Kidney epithelial cell (primary cell): ENCODE measurements at regions not wholly inside any gene's neighbourhood (a gene's known extent, or its start where the extent isn't known, plus 50 kb on each side); places are given as distances from the start of the nearest gene placed in this dataset.

ENCODE experiments used
- DNase-seq: peaks from one replicate; pipeline ENCODE4 v3.0.0-alpha.2; 2010; ENCODE audit warnings: low read depth
- H3K27me3 ChIP-seq: 2 replicates; pipeline ENCODE4 v1.6.0; 2011; ENCODE audit warnings: low read length; ENCODE audit not compliant: control insufficient read depth, insufficient read depth
- H3K36me3 ChIP-seq: 2 replicates; pipeline ENCODE4 v1.5.1; 2011; ENCODE audit warnings: low read length; ENCODE audit not compliant: control insufficient read depth, insufficient read depth
- H3K4me3 ChIP-seq: 2 replicates; pipeline ENCODE4 v1.5.1; 2011; ENCODE audit warnings: low read depth, mild to moderate bottlenecking, control low read depth, low read length
- TF ChIP-seq, protein P1 (sequence below): IDR thresholded peaks from 2 replicates; pipeline ENCODE4 v1.5.1; 2011; ENCODE audit warnings: mild to moderate bottlenecking, moderate library complexity, low read length, control low read depth, inconsistent platforms; ENCODE audit not compliant: insufficient read depth, poor library complexity, severe bottlenecking

DNA sequence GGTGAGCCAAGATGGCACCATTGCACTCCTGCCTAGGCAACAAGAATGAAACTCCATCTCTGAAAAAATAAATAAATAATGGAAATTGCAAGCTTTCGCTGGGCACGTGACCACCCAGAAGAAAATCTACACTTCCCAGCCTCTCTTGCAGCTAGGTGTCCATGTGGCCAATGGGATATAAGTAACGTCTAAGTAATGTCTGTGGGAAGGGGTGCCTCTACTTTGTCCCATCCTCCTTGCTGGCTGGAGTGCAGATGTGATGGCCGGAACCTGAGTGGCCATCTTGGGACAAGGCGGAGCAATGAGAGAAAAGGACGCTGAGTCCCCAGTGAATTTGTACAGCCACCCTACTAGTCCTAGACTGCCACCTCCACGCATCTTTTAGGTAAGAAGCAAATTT lies 99.8 kb upstream of the PTPN1 start:
- no peak overlapping the region for H3K4me3 ChIP-seq
- DNase-seq, result no peak
- H3K36me3 ChIP-seq, result no peaks in the 10 kb centered on the region
- TF ChIP-seq, protein P1, sequence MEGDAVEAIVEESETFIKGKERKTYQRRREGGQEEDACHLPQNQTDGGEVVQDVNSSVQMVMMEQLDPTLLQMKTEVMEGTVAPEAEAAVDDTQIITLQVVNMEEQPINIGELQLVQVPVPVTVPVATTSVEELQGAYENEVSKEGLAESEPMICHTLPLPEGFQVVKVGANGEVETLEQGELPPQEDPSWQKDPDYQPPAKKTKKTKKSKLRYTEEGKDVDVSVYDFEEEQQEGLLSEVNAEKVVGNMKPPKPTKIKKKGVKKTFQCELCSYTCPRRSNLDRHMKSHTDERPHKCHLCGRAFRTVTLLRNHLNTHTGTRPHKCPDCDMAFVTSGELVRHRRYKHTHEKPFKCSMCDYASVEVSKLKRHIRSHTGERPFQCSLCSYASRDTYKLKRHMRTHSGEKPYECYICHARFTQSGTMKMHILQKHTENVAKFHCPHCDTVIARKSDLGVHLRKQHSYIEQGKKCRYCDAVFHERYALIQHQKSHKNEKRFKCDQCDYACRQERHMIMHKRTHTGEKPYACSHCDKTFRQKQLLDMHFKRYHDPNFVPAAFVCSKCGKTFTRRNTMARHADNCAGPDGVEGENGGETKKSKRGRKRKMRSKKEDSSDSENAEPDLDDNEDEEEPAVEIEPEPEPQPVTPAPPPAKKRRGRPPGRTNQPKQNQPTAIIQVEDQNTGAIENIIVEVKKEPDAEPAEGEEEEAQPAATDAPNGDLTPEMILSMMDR, result no peak
- no peaks in the 10 kb centered on the region for H3K27me3 ChIP-seq

DNA sequence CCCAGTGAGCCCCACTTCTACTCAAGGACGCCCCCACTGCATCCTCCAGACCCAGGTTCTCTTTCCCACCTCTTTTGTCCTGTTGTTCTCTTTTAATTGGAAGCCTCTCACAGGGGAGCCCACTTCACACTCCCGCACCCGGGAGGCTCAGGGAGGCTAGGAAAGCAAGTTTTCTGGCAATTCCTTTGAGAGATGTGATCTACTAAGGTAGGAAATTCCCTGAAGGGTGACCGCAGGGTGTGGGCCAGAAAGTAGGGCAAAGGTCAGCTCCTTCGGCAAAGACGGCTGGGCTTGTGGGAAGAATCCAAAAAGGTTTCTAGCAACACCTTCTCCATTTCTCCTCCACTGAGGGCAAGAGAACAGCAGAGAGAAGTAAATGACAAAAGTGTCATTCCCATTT lies 98.1 kb upstream of the PTPN1 start:
- TF ChIP-seq, protein P1, result no peak
- DNase-seq, result no peak
- Histone ChIP-seq H3K36me3 (no peaks in the 10 kb centered on the region), H3K27me3 (no peaks in the 10 kb centered on the region), H3K4me3 (no peak overlapping the region)

DNA sequence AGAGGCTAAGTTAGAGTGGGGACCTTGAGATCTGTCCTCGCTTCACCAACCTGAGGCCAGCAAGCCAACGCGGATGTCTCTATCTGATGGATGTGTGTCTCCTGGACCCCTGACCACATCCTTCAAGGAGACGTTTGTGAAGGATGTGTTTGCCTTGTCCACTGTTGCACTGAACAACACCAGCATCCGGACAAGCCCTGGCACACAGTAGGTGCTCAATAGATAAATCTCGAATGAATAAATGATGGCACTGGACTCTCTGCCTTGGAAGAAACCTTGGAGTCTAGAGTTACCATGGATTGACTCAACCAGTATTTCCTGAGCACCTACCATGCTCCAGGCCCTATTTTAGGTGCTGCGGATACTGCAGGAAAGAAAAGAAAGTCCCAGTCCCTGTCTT lies 97.7 kb upstream of the PTPN1 start:
- Histone ChIP-seq H3K4me3 (no peak overlapping the region), H3K36me3 (no peaks in the 10 kb centered on the region)
- DNase-seq, result no peak

DNA sequence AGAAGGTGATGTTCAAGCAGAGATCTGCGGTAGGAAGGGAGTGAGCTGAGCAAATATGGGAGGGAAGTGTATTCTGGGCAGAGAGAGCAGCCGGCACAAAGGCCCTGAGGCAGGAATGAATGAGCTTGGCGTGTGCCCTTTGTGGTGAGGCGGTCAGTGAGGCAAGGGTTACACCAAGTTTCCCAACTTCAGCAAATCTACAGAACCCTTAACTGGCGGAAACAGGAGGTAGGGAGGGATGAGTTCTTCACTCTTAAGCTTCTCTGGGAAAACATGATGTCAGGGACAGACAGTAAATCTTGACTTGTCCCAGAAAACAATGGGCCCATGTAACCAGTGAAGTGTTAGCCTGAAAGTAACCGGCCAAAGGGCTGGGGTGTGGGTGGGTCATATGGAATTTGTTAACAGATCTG lies 97.1 kb upstream of the PTPN1 start:
- no peak for DNase-seq
- no peak overlapping the region for H3K4me3 ChIP-seq
- H3K36me3 ChIP-seq, result no peaks in the 10 kb centered on the region
- no peaks in the 10 kb centered on the region for H3K27me3 ChIP-seq
- TF ChIP-seq, protein P1, result no peak

More for the DNA sequence above, 97.7 kb upstream of the PTPN1 start:
- TF ChIP-seq, protein P1, result no peak
- H3K27me3 ChIP-seq, result no peaks in the 10 kb centered on the region

DNA sequence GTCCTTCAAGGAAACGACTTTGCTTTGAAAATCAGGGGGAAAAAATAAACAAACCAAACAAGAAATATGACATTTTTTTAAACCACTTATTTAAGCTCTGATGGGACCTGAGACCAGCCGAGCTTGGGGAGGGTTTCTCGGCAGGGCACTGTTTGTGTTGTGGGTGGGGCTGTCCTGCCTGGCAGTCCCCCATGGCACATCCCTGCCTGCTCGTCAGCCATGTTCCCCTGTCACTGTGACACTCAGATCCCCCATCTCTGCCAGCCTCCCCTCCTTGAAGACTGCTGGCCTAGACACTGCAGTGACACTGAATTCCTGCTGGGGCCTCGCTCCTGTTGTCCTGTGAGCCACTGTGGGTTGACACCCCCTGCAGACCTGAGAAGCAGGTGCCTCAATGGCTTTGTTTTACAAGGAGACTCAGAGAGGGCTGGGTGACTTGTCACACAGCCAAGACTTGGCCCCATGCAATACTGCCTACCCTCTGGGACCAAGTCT lies 95.1 kb upstream of the PTPN1 start:
- TF ChIP-seq, protein P1, result no peak
- H3K27me3 ChIP-seq, result no peaks in the 10 kb centered on the region
- no peak overlapping the region for H3K4me3 ChIP-seq
- no peaks in the 10 kb centered on the region for H3K36me3 ChIP-seq
- DNase-seq, result no peak

DNA sequence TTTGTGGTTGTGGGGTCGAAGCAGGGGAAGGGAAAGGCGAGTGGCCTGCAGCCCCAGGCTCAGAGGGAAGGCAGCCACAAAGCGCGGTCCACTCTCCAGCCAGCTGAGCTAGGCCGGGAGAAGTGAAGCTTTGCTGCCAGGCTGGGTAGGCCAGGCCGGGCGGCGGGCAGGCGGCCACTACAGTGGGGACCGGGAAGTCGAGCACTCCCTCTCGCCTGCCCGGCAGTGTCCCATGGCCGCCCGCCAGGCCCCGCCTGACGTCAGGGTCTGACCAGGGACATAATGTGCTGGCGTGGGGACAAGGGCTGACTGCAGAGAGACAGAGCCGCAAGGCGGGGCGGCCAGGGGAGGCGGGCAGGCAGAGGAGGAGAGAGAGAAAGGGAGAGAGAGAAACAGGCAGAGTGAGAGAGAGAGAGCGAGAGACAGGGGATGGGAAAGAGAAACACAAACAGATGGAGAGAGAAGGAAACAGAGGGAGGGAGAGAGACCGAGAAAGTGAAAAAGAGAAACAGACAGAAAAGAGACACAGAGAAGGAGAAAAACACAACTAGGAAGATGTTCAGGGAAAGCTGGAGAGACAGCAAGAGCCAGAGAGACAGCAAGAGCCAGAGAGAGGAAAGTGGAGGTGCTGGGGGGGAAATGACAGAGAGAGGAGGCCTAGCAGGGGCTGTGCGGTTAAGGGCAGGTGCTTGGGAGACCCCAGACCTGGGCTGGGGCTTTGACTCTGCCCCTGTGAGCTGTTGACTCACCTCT lies 94.5 kb upstream of the PTPN1 start:
- no peak overlapping the region for H3K4me3 ChIP-seq
- TF ChIP-seq, protein P1, result no peak
- no peak for DNase-seq

More for the DNA sequence above, 94.5 kb upstream of the PTPN1 start:
- Histone ChIP-seq H3K36me3 (no peaks in the 10 kb centered on the region), H3K27me3 (no peaks in the 10 kb centered on the region)
